ENCODE measurements at regions not wholly inside any gene's neighbourhood (a gene's known extent, or its start where the extent isn't known, plus 50 kb on each side); places are given as distances from the start of the nearest gene placed in this dataset.

DNA sequence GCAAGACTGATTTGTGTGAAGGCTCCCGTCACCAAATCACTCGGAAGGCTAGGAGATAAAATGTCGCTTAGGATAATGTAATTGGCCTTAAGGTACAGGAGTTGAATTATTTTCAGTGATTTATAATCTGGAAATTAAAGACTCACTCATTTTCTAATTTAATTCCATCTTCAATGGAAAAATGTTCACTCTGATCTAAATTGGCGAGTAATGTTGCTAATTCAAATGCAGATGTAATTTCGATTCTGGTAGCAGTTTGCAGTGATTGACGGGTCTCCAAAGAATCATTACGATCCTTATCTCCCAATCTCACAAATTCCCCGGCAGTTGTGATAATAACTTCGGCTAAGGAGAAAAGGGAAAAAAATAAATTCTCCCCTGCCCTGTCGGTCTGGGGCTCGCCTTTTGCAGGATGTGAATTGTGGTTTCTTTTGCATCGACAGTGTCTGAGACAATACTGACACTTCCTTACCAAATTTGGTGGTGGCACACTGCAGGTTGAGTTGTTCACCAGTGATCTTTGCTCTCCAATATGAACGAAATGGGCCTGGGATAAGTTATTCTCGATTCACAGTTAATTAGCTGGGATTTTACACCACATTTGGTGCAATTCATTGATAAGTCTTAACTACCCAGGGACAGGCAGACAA lies 215.1 kb upstream of the GPR26 start:
- DNase-seq (ENCODE audit: low read depth, low spot score): no peak

DNA sequence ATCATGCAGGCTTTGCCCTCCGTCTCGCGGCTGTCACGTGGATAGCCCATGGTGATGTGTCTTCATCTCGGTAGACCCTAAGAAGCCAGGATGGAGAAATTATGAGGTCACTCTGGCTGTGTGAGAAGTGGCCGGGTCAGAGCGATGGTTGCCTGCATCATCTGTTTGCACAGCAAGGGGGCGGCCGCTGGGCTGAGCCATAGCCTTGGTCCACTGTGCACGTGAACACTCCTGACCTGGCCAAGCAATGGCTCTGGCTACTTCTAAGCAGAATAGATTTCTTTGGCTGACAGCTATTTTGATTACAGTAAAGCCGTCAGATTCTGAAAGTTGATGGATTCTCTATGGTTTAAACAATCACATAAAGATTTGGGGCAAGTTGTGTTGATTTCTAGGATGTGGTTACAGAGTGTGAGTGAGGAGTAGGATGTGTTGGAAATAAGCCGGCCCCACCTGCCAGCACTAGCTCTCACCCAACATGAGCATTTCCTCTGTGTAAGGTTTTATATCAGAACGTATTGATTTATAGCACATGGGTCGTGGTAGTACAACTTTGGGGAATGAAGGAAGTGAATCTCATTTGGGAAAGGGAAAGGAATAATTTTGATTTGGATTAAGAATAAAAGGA lies 214.4 kb upstream of the GPR26 start:
- DNase-seq (ENCODE audit: low read depth, low spot score): no peak

DNA sequence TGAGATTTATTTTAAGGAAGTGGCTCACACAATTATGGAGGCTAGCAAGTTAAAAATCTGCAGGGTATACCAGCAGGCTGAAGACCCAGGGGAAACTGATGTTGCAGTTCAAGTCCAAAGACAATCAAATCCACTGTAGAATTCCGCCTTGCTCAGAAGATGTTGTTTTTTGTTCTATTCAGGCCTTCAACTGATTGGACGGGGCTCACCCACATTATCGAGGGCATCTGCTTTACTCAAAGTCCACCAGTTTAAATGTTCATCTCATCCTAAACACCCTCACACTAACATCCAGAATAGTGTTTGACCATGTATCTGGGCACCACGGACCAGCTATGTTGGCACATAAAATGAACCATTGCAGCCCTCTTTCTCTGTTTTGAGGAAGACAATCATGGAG lies 211.2 kb upstream of the GPR26 start:
- no peak for DNase-seq (ENCODE audit: low read depth, low spot score)

DNA sequence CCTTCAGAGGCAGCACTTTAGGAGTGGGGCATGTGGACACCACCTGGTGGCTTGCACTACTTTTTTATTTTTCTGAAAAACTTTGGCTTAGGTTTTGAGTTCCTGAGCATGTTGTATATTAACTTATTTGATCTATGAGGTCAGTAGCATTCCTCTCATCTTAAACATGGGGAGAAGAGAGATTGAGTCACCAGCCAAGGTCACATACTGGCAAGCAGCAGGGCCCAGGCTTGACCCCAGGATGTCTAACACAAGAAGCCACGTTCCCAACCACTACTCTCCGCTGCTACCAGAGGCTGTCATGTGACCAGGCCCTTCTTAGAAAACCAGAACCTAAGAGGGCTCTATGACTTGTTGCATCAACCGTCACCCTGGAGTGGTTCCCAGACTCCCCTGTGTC lies 210.3 kb upstream of the GPR26 start:
- no peak for DNase-seq (ENCODE audit: low read depth, low spot score)

DNA sequence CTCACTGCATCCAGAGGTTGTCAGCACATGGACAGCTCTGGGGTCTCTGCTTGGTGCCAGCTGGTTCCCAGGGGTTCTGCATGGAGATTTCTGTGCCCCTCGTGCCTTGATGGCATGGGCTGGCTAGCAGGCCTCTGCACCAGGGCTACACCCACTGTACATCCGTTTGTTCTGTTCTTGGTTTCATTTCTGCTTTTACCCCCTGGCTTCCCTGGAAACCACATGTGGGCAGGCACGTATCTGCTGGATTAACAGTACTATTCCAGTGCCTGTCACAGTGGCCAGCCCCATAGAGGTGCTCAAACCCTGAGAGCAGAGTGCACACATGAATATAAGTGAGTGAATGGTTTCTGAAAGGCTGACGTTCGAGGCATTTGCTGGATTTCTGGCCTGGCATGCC lies 207.2 kb upstream of the GPR26 start:
- DNase-seq (ENCODE audit: low read depth, low spot score): no peak

DNA sequence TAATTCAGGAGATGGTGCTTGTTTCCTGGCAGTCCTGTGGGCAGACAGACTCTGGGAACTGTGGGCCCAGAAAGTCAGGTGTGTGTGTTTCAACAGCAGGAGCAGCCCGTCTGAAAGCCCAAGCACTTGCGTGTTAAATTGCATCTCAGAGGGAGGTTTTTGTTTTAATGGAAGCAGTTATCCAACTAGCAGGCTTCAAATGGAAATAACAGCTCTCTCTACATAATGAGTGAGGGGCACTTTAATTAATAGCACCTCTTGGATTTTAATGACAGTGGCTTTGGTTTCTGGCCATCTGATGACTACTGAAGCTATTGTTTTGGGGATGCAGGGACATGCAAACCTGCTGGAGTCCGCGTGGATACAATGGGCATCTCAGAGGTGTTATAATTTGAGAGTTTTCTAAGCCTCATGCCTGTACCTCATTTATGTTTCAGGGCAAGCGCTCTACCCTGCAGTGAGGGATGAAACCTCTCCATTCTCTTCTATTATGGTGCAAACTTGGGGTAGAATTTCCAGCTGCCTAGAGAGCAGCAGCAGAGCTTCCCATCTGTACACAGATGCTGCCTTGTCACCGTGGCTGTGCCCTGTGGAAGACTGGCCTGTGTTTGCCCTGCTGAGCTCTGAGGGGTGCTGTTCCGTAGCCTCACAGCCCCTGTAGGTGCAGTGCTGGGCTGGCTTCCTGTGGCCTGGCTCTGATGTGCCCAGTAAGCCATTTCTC lies 206.6 kb upstream of the GPR26 start:
- no peak for DNase-seq (ENCODE audit: low read depth, low spot score)

DNA sequence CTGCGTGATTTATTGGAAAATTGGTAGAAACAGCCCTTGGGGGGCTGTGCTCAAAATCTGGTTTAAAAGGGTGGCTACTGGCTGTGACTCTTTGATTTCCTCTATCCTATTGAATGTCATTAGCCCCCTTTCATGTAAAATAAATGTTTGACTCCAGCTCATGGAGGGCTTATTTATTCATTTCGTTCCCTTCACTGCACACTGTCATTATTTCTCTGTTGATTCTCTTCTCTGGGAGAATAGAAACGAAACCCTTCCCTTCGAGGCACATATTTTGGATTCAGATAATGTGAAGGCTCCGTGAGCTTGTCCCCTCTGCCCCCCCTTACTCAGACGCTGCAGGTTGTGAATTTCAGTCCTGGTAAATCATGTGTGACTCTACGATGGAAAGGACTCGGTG lies 203.9 kb upstream of the GPR26 start:
- no peak for DNase-seq (ENCODE audit: low read depth, low spot score)

DNA sequence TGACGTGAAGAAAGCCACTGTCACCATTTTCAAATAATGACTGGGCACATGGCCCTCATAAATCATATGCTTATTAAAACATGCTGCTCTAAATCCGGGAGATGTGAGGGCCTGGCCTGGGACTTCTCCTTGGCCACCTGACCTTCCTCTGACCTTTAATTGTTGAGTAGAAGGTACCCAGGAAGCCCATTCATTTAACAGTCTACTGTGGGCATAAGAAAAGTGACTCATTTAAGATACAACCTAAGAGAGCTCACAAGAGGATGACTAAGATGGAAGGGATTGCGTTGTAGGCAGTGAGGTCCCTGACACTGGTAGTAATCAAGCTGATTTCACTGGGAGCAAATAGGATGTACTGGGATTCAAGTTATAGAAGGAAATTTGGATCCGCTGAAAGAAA lies 203.4 kb upstream of the GPR26 start:
- DNase-seq (ENCODE audit: low read depth, low spot score): no peak

DNA sequence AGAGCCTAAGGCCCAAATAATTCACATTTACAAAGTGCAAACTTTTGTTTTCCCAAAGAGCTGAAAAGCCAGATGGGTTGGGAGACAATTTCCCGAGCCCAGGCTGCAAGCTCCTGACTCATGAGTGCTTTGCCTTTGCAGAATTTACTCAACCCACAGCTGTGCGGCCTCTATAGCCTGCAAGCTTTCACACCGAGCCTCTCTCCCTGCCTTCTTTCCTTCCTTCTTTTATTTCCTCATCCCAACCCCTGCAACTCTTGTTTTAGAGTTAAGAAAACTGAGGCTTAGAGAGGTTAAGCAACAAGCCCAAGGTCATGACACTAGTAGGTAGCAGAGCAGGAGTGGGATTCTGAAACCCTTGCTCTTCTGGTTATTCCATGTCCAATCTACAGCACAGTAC lies 203.0 kb upstream of the GPR26 start:
- DNase-seq (ENCODE audit: low read depth, low spot score): no peak

DNA sequence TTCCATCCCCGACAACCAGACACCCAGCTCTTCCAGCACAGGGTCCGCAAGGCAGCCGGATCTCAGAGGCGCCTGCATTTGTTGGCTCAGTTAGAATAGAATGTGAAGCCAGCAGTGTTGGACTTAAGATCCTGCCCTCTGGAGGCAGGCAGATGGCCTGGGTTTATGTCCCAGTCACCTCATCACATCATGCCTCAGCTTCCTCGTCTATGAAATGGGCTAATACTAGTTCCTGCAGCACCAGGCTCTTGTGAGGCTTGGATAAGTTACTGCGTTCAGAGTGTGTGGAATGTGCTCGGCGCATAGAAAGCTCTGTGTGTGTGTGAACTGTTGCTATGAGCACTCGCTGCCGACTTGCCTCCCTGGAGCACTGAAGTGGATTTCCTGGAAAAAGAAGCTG lies 202.5 kb upstream of the GPR26 start:
- DNase-seq (ENCODE audit: low read depth, low spot score): no peak

DNA sequence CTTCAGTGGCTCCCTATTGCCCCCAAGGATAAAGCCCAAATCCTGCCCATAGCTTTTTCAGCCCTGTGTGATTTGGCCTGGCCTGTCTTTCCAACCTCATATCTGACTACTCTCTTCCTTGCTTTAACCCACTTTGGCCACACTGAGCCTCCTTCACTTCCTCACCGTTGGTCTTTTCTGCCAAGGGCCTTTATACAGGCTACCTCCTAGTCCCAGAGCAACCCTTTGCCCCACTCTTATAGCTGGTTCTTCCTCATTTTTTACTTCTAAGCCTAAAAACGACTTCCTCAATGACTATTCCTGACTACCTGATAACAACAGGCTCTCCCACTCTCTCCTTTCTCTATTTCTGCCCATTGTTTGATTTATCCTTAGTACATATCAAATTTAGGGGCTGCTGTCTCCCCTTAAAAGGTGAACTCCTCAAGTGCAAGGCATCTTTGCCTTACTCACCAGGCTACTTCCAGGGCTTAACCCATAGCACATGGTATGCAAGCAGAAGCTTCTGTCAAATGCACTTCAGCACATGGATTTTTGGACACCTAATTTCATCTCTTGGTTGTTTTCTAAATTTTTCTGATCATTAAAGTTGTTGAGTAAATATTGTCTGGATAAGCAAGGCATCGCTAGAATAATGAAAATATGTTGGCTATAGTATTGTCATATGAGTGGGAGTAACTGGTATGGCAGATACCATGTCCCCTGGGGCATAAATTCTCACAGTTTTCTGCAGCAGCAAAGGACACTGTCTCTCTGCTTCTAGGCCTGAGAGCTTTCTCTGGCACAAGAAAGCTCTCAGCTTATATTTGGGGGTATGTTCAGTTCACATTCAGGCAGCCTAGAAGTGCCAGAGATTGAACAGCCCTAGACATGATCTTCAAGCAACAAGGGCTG lies 201.5 kb upstream of the GPR26 start:
- no peak for DNase-seq (ENCODE audit: low read depth, low spot score)

DNA sequence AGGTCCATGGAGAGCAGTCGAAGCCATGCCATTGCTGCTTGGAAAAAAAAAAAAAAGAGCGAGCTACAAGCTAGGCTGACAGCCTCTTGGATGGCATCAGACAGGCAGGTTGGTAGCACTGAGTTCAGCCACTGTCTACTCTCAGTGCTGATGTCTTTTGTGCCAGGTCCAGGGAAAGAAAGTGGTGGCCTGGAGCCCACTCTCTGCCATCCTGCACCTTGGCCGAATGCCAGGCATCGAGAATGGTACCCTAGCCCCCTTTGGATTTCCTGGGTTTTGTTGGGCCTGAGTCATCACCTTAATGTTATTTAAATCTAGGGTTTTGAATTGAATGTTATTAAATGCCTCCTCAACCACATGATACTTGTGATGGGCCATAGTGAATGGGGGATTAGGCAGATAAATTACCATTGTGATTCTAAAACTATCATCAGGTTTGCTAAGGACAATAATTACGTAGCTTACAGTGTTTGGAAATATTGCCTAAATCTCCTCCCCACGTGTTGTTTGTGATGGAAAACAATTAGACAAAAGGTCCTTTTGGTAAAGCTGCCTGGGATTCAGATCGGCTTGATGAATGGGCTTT lies 195.7 kb upstream of the GPR26 start:
- no peak for DNase-seq (ENCODE audit: low read depth, low spot score)

DNA sequence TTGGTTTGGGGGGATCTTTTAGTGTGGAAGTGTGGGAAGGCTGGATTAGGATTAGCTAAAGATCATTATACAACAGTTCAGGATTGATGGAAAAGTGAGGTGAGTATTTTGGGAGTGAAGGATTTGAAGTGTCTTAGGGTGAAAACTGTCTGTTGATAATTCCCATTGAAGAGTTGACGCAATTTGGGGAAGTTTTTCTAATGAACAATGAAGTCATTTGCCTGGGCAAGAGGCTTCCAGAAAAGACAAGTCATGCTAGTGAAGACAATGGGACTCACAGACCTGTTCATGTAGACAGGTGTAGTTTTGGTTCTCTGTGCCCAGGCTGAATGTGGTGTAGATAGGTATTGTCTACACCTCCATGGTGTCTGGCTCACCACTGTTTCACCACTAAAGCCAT lies 194.3 kb upstream of the GPR26 start:
- no peak for DNase-seq (ENCODE audit: low read depth, low spot score)

DNA sequence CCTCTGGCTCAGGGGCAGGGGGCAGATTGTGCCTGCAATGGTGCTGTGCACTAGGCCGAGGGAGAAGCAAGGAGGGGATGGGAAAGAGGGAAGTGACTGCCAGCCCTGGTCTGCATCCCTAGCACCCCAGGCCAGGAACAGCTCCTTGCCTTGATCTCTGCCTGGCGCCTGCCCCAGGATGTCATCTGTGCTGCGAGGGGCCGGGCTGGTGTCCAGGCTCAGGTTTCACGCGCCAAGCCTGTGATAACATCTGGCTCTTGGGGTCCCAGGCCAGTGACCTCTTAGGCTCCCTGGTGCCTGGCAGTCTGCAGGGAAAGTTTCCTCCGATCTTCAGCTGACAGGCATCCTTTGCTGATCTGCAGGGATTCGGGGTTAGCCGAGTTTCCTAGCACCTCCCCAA lies 193.5 kb upstream of the GPR26 start:
- no peak for DNase-seq (ENCODE audit: low read depth, low spot score)

DNA sequence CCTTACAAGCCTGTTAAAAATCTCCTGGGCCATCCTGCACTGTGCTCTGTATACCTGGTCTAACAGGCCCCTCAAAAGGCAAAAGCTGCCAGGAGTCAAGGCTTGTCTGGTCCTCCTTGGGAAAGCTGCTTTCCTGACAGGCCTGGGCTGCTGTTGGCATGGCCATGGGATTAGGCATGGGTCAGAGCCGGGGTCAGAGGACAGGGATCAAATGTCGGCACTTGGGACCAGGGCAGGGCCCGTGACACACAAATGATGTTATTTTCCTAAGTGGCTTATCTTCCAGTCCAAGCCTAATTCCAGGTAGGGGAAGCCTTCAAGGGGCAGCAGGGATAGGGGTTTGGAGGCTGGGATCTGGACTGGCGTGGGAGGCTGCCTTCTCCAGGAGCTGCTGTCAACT lies 191.5 kb upstream of the GPR26 start:
- DNase-seq (ENCODE audit: low read depth, low spot score): no peak

DNA sequence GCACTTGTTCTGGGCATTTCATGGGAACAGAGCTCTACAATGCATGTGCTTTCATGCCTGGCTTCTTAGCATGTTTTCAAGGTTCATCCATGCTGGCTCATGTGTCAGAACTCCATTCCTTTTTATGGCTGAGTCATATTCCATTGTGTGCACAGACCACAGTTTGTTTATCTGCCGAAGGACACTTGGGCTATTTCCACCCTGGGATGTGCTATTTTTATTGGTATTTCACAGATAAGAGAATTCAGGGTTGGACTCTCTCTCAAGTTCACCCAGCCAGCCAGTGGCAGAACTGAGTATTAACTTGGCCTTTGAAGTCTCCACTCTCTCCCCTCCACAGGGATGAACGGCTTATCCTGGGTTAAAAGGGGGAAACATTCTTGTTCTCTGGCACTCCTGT lies 190.7 kb upstream of the GPR26 start:
- no peak for DNase-seq (ENCODE audit: low read depth, low spot score)

DNA sequence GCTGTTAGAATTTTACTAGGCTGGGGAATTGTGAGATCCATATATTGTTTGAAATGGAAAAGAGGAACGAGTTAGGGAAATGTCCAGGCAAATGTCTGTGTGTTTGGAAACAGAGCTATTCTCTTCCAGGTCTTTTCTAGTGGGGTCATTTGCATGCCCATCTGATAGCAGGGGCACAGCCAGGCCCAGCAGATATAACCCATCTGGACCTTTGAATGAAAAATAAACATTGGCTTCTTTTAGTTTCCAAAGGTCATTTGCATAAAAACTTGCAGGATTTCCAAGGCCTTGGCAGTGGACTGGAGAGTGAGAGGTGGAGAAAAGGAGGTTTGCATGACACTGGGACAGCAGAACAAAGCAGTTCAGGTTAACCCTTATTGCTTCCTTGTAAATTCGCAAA lies 188.0 kb upstream of the GPR26 start:
- no peak for DNase-seq (ENCODE audit: low read depth, low spot score)

DNA sequence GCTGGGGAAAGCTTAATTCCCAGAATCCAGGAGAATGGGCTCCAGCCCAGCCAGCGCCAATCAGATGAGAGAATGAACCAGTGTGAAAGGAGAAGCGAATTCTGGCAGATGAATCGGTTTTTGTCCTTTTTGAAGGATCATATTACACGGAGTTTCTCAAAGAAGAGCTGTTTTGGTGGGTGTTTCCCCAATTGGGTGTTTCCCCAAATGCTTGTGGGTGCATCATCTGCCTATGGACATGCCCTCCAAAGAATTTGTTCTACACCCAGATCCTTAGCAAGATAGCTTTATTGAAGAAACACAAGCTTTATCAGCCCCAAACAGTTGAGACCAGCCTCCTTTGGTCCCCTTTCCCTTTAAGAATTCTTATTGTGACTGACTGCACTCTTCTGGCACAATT lies 186.5 kb upstream of the GPR26 start:
- DNase-seq (ENCODE audit: low read depth, low spot score): no peak

DNA sequence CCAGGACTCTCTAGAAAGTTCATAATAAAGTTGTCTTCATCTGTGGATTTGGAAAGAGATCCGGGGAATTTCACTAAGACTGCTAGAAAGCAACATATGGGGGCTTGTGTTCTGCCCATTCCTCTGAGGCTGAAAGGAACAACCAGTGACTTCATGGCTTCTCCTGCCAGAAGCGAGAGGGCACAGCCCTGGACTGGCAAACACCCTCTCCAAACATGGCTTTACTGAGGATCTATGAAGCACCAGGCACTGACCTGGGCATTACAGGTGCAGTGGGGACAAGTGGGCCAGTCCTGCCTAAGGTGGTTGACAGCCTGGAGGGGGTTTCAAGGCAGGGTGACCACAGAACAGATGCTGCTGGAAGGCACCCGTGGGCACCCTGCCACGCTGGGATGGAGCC lies 185.8 kb upstream of the GPR26 start:
- DNase-seq (ENCODE audit: low read depth, low spot score): no peak

DNA sequence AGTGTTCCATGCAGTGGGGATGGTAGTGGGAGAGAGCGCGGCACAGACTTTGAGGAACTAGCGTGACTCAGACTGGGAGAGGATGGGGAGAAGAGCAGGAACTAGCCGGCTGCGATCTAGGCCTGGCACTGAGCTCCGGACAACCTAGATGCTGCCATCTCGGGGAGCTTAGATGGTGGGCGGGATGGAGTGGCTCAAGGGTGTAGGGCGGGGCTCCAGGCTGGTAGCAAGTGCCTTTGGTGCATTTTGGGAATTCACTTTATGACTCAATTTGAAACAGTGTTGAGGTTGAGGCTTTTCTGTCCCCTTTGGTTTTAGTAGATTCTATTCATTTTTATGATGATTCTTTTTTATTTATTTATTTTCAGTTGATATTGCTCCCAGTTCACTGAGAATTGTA lies 185.3 kb upstream of the GPR26 start:
- DNase-seq (ENCODE audit: low read depth, low spot score): no peak

DNA sequence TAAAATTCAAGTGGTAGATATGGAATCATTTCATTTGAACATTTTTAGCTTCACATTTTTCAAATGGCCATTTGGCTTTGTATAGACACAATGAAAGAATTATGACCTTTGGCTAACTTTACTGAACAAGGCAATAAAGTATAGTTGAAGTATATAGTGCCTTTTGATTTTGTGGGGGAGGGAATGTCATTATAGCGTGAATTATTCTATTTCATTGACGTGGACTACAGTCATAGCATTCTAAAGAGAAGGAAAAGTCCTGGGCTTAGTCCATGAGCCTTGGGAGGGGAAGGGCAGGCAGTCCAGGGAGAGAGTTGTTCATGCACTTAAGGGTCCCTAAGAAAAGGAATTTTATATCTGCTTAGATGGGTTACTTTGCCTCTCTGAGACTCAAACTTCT lies 181.4 kb upstream of the GPR26 start:
- DNase-seq (ENCODE audit: low read depth, low spot score): no peak

Measured in pulmonary artery endothelial cell (primary cell).